ENCODE measurements at regions not wholly inside any gene's neighbourhood (a gene's known extent, or its start where the extent isn't known, plus 50 kb on each side); places are given as distances from the start of the nearest gene placed in this dataset.

DNA sequence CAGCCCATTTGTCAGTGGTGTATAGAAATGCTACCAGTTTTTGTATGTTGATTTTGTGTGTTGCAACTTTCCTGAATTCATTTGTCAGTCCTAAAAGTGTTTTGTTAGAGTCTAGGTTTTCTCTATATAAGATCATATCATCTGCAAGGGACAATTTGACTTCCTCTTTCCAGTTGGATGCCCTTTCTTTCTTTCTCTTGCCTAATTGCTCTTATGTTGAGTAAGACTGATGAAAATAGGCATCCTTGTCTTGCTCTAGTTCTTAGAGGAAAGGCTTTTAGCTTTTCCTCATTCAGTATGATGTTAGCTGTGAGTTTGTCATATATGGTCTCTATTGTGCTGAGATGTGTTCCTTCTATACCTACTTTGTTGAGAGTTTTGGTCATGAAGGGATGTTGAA, 161.7 kb upstream of the TPK1 start:
- no peak for TF ChIP-seq POLR2A (IDR thresholded peaks at IDR 0.05)
- TF ChIP-seq, protein P1, sequence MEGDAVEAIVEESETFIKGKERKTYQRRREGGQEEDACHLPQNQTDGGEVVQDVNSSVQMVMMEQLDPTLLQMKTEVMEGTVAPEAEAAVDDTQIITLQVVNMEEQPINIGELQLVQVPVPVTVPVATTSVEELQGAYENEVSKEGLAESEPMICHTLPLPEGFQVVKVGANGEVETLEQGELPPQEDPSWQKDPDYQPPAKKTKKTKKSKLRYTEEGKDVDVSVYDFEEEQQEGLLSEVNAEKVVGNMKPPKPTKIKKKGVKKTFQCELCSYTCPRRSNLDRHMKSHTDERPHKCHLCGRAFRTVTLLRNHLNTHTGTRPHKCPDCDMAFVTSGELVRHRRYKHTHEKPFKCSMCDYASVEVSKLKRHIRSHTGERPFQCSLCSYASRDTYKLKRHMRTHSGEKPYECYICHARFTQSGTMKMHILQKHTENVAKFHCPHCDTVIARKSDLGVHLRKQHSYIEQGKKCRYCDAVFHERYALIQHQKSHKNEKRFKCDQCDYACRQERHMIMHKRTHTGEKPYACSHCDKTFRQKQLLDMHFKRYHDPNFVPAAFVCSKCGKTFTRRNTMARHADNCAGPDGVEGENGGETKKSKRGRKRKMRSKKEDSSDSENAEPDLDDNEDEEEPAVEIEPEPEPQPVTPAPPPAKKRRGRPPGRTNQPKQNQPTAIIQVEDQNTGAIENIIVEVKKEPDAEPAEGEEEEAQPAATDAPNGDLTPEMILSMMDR (IDR thresholded peaks at IDR 0.05 in 4 of 5, conservative IDR thresholded peaks at IDR 0.05 in 1 of 5) = no peak
